HG03558 (cell line): ENCODE measurements at regions not wholly inside any gene's neighbourhood (a gene's known extent, or its start where the extent isn't known, plus 50 kb on each side); places are given as distances from the start of the nearest gene placed in this dataset.
"Not testable (repeated sequence)": the region's sequence is repeated elsewhere in the genome, so short reads cannot be mapped to it uniquely, and the experiment has no call there.

Experiments
- ATAC-seq: cut with Tn5 transposase; IDR thresholded peaks from one replicate; pipeline ENCODE4 v1.9.1; 2021; ENCODE audit warnings: moderate number of reproducible peaks; ENCODE audit not compliant: unreplicated experiment; ENCODE audit errors: extremely low read depth

- ATAC-seq = no peak
These were observed 573.9 kb downstream of the GATA3 start for GRCh38 chr10:8628351-8628750.

GRCh38 chr10:8633909-8634308 is 579.4 kb downstream of the GATA3 start:
- no peak for ATAC-seq

DNA sequence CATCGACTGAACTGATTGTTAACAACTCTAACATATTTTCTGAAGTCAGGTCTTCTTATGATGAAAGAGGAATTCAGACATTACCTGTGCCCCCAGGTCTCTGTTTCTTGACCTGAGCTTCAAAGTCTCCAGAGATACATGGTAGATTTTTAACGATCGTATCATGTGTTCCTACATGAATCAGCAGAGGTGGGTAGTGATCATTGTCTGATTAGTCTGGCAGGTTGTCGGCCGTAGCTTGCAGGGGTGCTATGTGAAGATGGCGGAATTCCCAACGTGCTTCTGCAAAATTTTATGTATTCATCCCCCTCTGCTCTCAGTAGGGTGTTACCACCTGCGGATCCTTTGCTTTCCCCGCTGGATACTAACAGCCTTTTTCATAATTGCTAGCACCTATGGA is 581.9 kb downstream of the GATA3 start:
- no peak for ATAC-seq

DNA sequence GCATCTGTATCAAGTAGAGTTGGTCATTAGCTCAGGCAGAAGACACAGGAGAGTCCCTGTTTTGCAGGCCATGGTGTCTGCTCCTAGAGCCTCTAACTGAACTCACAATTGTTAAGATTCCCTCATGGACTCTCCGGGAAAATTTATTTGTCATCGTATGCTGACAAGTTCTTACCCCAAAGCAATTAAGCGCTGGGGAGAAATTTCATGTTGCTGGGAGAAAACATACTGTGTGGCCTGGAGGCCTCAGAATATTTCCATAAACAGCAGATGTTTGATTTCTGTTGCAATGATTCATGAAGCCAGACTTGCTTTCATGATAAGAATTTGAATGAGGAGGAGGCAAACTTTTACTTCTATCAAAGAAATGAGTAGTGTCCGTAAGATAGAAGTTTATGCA is 583.2 kb downstream of the GATA3 start:
- ATAC-seq = no peak

GRCh38 chr10:8638088-8638672 is 583.7 kb downstream of the GATA3 start:
- ATAC-seq = no peak

DNA sequence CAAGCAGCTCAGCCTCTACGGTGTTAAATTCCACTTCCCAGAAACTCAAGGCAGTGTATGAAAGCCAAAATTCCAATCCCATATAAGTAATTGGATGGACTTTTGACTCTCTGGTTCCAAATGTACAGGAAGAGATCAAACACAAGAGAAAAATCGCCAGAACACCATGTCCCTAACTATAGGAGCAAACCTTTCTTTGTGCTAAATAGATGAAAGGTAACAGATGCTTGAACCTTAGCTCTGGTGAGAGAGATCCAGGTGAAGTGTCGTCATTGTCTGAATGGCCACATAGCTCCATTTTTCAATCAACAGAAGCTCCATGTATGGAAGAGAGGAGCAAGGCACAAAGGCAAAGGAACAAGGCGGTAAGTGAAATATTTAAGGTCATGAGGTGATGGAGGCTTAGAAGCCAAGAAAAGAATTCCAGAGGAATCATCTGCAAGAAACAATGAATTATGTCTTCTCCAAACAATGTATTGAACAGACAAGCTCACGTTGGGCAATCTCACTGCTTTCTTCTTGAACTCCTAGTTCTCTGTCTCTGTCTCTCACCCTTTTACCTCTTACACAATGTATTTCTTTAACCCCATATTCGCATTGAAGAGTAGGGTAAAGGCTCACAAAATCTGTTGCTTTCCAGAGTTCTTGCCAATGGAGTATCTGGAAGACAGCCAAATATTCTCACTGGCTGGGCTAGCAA is 585.1 kb downstream of the GATA3 start:
- ATAC-seq = no peak

- ATAC-seq = no peak
These were observed 585.8 kb downstream of the GATA3 start for GRCh38 chr10:8640301-8640700.

GRCh38 chr10:8640878-8641277 is 586.4 kb downstream of the GATA3 start:
- ATAC-seq = no peak

- ATAC-seq = no peak
These were observed 601.8 kb downstream of the GATA3 start for GRCh38 chr10:8656261-8656660.

- no peak for ATAC-seq
These were observed 605.5 kb downstream of the GATA3 start for GRCh38 chr10:8659982-8660381.

GRCh38 chr10:8661886-8662285 is 607.4 kb downstream of the GATA3 start:
- no peak for ATAC-seq

DNA sequence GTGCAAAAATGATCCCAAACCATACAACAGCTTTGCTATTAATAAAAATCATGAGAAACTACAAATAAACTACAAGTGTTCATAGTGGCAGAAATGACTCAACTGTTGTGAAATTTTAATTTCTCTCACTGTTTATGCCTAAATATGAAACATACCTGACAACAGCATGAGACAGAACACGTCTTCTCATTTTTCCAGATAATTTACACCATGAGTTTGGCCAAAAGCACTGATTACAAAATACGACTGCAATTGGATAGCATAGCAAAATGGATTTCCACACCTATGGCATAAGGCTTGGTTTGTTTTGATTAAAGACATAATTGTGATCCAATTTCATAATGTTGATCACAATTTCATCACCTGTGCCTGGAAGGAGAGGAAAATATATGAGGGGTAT is 608.6 kb downstream of the GATA3 start:
- ATAC-seq = no peak

DNA sequence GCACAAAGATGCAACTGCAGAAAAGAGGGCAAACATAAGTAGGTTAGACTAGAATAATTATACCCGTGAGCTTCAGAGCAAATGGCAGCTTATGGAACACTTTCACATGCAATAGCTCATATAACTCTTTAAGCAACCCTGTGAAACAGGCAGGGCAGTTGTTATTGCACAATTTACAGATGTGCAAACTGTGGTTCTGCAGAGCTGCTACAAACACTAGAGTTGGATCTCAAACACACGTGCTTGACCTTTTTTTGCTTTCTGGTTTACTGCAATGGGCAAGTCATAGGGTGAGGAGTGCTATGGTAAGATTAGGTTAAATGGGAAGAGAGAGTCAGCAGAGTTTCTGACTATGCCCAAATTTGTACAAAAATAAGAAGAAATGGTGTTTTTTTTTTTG is 610.8 kb downstream of the GATA3 start:
- no peak for ATAC-seq

DNA sequence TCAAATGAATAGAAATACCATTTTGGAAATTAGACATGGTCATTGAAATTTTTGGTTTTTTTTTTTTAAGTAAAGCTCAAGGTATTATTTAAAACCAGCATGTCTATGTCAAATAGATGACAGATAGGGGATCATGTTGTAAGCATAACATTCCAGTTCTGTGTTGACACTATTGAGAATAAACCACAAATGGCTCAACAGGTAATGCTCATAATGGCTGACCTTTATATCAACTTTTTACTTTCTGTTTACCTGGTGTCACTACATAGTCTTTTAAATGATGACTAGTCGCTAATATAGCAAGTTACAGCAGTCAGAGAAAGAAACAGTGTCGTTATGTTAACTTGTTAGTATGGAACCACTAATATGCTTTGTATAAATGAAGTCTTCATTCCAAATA is 616.0 kb downstream of the GATA3 start:
- no peak for ATAC-seq

- ATAC-seq = no peak
These were observed 619.7 kb downstream of the GATA3 start for GRCh38 chr10:8674230-8674629.

GRCh38 chr10:8677642-8678041 is 623.2 kb downstream of the GATA3 start:
- no peak for ATAC-seq

DNA sequence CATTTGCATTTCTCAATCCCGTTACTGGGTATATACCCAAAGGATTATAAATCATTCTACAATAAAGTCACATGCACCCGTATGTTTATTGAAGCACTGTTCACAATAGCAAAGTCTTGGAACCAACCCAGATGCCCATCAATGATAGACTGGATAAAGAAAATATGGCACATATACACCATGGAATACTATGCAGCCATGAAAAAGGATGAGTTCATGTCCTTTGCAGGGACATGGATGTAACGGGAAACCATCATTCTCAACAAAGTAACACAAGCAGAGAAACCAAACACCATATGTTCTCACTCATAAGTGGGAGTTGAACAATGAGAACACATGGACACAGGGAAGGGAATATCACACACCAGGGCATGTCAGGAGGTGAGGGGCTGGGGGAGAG is 630.4 kb downstream of the GATA3 start:
- ATAC-seq = not testable (repeated sequence)

GRCh38 chr10:8688881-8689280 is 634.4 kb downstream of the GATA3 start:
- ATAC-seq = no peak

GRCh38 chr10:8691498-8692017 is 637.1 kb downstream of the GATA3 start:
- no peak for ATAC-seq

- not testable (repeated sequence) for ATAC-seq
These were observed 639.1 kb downstream of the GATA3 start for GRCh38 chr10:8693635-8694034.

- no peak for ATAC-seq
These were observed 642.3 kb downstream of the GATA3 start for GRCh38 chr10:8696746-8697145.

DNA sequence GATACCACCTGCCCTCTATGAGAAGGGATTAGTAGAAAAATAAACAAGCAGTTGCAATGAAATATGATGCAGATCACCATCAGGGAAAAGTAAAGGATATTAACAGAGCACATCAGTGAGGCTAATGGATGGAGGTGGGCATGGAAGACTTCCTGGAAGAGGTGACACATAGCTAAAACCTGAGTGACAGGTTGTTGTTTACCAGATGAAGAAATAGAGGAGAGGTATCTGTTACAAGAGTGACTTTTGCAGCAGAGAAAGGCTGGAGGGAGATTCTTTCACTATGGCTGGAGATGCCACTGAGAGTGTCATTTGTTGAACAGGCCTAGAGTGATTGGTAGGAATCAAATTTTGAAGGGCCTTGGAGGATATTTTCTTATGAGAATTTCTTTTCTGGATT is 646.2 kb downstream of the GATA3 start:
- ATAC-seq = no peak
